ES-I3 (cell line): ENCODE measurements at regions not wholly inside any gene's neighbourhood (a gene's known extent, or its start where the extent isn't known, plus 50 kb on each side); places are given as distances from the start of the nearest gene placed in this dataset.

ENCODE experiments used
- H3K36me3 ChIP-seq: 2 replicates; pipeline ENCODE4 v1.6.1; 2013; ENCODE audit warnings: mild to moderate bottlenecking, low read length, control low read depth, moderate library complexity; ENCODE audit not compliant: insufficient read depth
- H3K4me1 ChIP-seq: 2 replicates; pipeline ENCODE4 v1.6.1; 2013; ENCODE audit warnings: mild to moderate bottlenecking, control low read depth, low read length; ENCODE audit not compliant: insufficient read depth
- H3K9ac ChIP-seq: 2 replicates; pipeline ENCODE4 v1.6.1; 2013; ENCODE audit warnings: low read depth, mild to moderate bottlenecking, low read length, moderate library complexity
- H3K9me3 ChIP-seq: 2 replicates; pipeline ENCODE4 v1.6.1; 2013; ENCODE audit warnings: mild to moderate bottlenecking, low read length, moderate library complexity; ENCODE audit not compliant: control insufficient read depth, insufficient read depth

- Histone ChIP-seq H3K4me1 (no peaks in the 10 kb centered on the region), H3K9me3 (no peaks in the 10 kb centered on the region), H3K36me3 (no peaks in the 10 kb centered on the region; the same call in 1 of the 2 replicates), H3K9ac (no peak overlapping the region)
These were observed 138.7 kb downstream of the LRIG3 start for GRCh38 chr12:58781609-58782008.

- no peak overlapping the region for H3K9ac ChIP-seq
- no peaks in the 10 kb centered on the region for H3K4me1 ChIP-seq
- H3K36me3 ChIP-seq = no peaks in the 10 kb centered on the region
- no peaks in the 10 kb centered on the region for H3K9me3 ChIP-seq
These were observed 133.1 kb downstream of the LRIG3 start for GRCh38 chr12:58787021-58787760.

- Histone ChIP-seq H3K9ac (no peak overlapping the region), H3K4me1 (no peaks in the 10 kb centered on the region), H3K36me3 (no peaks in the 10 kb centered on the region), H3K9me3 (no peaks in the 10 kb centered on the region)
These were observed 125.4 kb downstream of the LRIG3 start for GRCh38 chr12:58794859-58795258.

GRCh38 chr12:58795825-58796224 is 124.5 kb downstream of the LRIG3 start:
- Histone ChIP-seq H3K4me1 (no peaks in the 10 kb centered on the region), H3K36me3 (no peaks in the 10 kb centered on the region), H3K9me3 (no peaks in the 10 kb centered on the region), H3K9ac (no peak overlapping the region)

GRCh38 chr12:58801986-58802385 is 118.3 kb downstream of the LRIG3 start:
- Histone ChIP-seq H3K36me3 (no peaks in the 10 kb centered on the region), H3K4me1 (no peaks in the 10 kb centered on the region), H3K9me3 (no peaks in the 10 kb centered on the region), H3K9ac (no peak overlapping the region)

- no peaks in the 10 kb centered on the region for H3K4me1 ChIP-seq
- H3K36me3 ChIP-seq = no peaks in the 10 kb centered on the region
- H3K9me3 ChIP-seq = no peaks in the 10 kb centered on the region
- no peak overlapping the region for H3K9ac ChIP-seq
These were observed 116.4 kb downstream of the LRIG3 start for GRCh38 chr12:58803908-58804307.

GRCh38 chr12:58804749-58805148 is 115.6 kb downstream of the LRIG3 start:
- Histone ChIP-seq H3K9ac (no peak overlapping the region), H3K36me3 (no peaks in the 10 kb centered on the region), H3K4me1 (no peaks in the 10 kb centered on the region), H3K9me3 (no peaks in the 10 kb centered on the region)

- no peak overlapping the region for H3K9ac ChIP-seq
These were observed 111.2 kb downstream of the LRIG3 start for GRCh38 chr12:58809064-58809607.

GRCh38 chr12:58811346-58811745 is 109.0 kb downstream of the LRIG3 start:
- Histone ChIP-seq H3K4me1 (peaks cover 4% of the 10 kb centered on the region; the same call in 1 of the 2 replicates), H3K9me3 (no peaks in the 10 kb centered on the region; the same call in 1 of the 2 replicates), H3K9ac (no peak overlapping the region), H3K36me3 (no peaks in the 10 kb centered on the region)

More at GRCh38 chr12:58809064-58809607, 111.2 kb downstream of the LRIG3 start:
- Histone ChIP-seq H3K4me1 (peaks cover 4% of the 10 kb centered on the region; the same call in 1 of the 2 replicates), H3K36me3 (no peaks in the 10 kb centered on the region), H3K9me3 (no peaks in the 10 kb centered on the region)

GRCh38 chr12:58812214-58812613 is 108.1 kb downstream of the LRIG3 start:
- Histone ChIP-seq H3K9ac (no peak overlapping the region), H3K4me1 (peaks cover 4% of the 10 kb centered on the region; the same call in 1 of the 2 replicates), H3K36me3 (no peaks in the 10 kb centered on the region), H3K9me3 (no peaks in the 10 kb centered on the region; the same call in 1 of the 2 replicates)

GRCh38 chr12:58814036-58814435 is 106.3 kb downstream of the LRIG3 start:
- Histone ChIP-seq H3K9ac (no peak overlapping the region), H3K9me3 (no peaks in the 10 kb centered on the region; the same call in 1 of the 2 replicates), H3K36me3 (no peaks in the 10 kb centered on the region), H3K4me1 (peaks cover 4% of the 10 kb centered on the region; the same call in 1 of the 2 replicates)

- Histone ChIP-seq H3K9ac (no peak overlapping the region), H3K4me1 (peaks cover 4% of the 10 kb centered on the region; the same call in 1 of the 2 replicates), H3K36me3 (no peaks in the 10 kb centered on the region), H3K9me3 (no peaks in the 10 kb centered on the region; the same call in 1 of the 2 replicates)
These were observed 105.1 kb downstream of the LRIG3 start for GRCh38 chr12:58815235-58815634.

- Histone ChIP-seq H3K9ac (no peak overlapping the region), H3K4me1 (peaks cover 4% of the 10 kb centered on the region; the same call in 1 of the 2 replicates), H3K9me3 (no peaks in the 10 kb centered on the region; the same call in 1 of the 2 replicates), H3K36me3 (no peaks in the 10 kb centered on the region)
These were observed 101.8 kb downstream of the LRIG3 start for GRCh38 chr12:58818546-58818945.

- no peaks in the 10 kb centered on the region for H3K4me1 ChIP-seq
- H3K9ac ChIP-seq = no peak overlapping the region
- H3K36me3 ChIP-seq = no peaks in the 10 kb centered on the region
- H3K9me3 ChIP-seq = no peaks in the 10 kb centered on the region; the same call in 1 of the 2 replicates
These were observed 101.0 kb downstream of the LRIG3 start for GRCh38 chr12:58819345-58819744.

- H3K9me3 ChIP-seq = no peaks in the 10 kb centered on the region; the same call in 1 of the 2 replicates
- no peaks in the 10 kb centered on the region for H3K4me1 ChIP-seq
- H3K36me3 ChIP-seq = no peaks in the 10 kb centered on the region
- H3K9ac ChIP-seq = no peak overlapping the region
These were observed 100.3 kb downstream of the LRIG3 start for GRCh38 chr12:58819985-58820384.
